Smooth muscle cell (in vitro differentiated cells): ENCODE measurements at regions not wholly inside any gene's neighbourhood (a gene's known extent, or its start where the extent isn't known, plus 50 kb on each side); places are given as distances from the start of the nearest gene placed in this dataset.
"Not testable (repeated sequence)": the region's sequence is repeated elsewhere in the genome, so short reads cannot be mapped to it uniquely, and the experiment has no call there.

ENCODE experiments used
- DNase-seq: peaks from one replicate; lab custom pipeline; 2025; ENCODE audit not compliant: unreplicated experiment; lab: John Stamatoyannopoulos, UW
- H2AFZ ChIP-seq: fragments of 200-600 bp; sonication (generic); 2 replicates; pipeline ENCODE4 v1.6.0; 2016; ENCODE audit warnings: antibody characterized with exemption, low read depth, mild to moderate bottlenecking
- H3F3A ChIP-seq: fragments of 200-600 bp; sonication (generic); 2 replicates; pipeline ENCODE4 v1.6.0; 2017; ENCODE audit warnings: antibody characterized with exemption, low read depth
- H3K27ac ChIP-seq: fragments of 200-600 bp; sonication (generic); 2 replicates; pipeline ENCODE4 v1.5.1; 2016; ENCODE audit warnings: low read depth, mild to moderate bottlenecking
- H3K27me3 ChIP-seq: fragments of 200-600 bp; sonication (generic); 2 replicates; pipeline ENCODE4 v1.6.1; 2016; ENCODE audit warnings: low read depth, mild to moderate bottlenecking
- H3K36me3 ChIP-seq: fragments of 200-600 bp; sonication (generic); 2 replicates; pipeline ENCODE4 v1.5.1; 2016; ENCODE audit warnings: low read depth
- H3K4me1 ChIP-seq: fragments of 200-600 bp; sonication (generic); 2 replicates; pipeline ENCODE4 v1.5.1; 2016; ENCODE audit warnings: low read depth
- H3K4me2 ChIP-seq: fragments of 200-600 bp; sonication (generic); 2 replicates; pipeline ENCODE4 v1.6.0; 2016; ENCODE audit warnings: mild to moderate bottlenecking
- H3K4me3 ChIP-seq: fragments of 200-600 bp; sonication (generic); 2 replicates; pipeline ENCODE4 v1.5.1; 2016; ENCODE audit warnings: mild to moderate bottlenecking
- H3K79me2 ChIP-seq: fragments of 200-600 bp; sonication (generic); 2 replicates; pipeline ENCODE4 v1.6.0; 2016; ENCODE audit warnings: low read depth, mild to moderate bottlenecking
- H3K9ac ChIP-seq: fragments of 200-600 bp; sonication (generic); 2 replicates; pipeline ENCODE4 v1.6.0; 2016; ENCODE audit warnings: low read depth
- H3K9me3 ChIP-seq: fragments of 200-600 bp; sonication (generic); replicated peaks from 2 replicates; pipeline ENCODE4 v1.5.1; 2016; ENCODE audit warnings: low read depth
- H4K20me1 ChIP-seq: fragments of 200-600 bp; sonication (generic); 2 replicates; pipeline ENCODE4 v1.6.0; 2016; ENCODE audit warnings: low read depth
- whole genome bisulfite sequencing: methylation state at CpG from one replicate; pipeline ENCODE4 v1.1.7; 2016; ENCODE audit warnings: low lambda C conversion rate; 5-methylcytosine and 5-hydroxymethylcytosine counted together
- TF ChIP-seq, protein P1 (sequence below): fragments of 200-600 bp; sonication (generic); IDR thresholded peaks from 2 replicates; pipeline ENCODE4 v1.5.1; 2017; ENCODE audit warnings: borderline replicate concordance, mild to moderate bottlenecking, antibody characterized with exemption; ENCODE audit not compliant: insufficient read depth, poor library complexity, severe bottlenecking

DNA sequence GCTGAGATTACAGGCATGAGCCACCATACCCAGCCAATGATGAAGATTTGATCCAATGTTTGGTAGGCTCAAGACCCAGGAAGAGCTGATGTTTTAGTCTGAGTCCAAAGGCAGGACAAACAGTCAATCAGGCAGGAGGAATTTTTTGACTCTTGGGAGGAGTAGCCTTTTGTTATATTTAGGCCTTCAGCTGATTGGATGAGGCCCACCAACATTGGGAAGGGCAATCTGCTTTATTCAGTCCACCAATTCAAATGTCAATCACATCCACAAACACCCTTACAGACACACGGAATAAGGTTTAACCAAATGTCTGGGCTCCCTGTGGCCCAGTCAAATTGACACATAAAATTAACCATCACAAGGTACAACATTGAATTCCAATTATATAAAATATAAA, 61.9 kb upstream of the COX20 start:
- H3K27ac ChIP-seq: no peak overlapping the region
- H3K27me3 ChIP-seq: no peaks in the 10 kb centered on the region
- no peaks in the 10 kb centered on the region for H4K20me1 ChIP-seq
- no peak overlapping the region for H2AFZ ChIP-seq
- H3K4me1 ChIP-seq: no peaks in the 10 kb centered on the region
- no peak overlapping the region for H3K9ac ChIP-seq
- H3K4me2 ChIP-seq: no peak overlapping the region
- no peaks in the 10 kb centered on the region for H3K79me2 ChIP-seq
- no peaks in the 10 kb centered on the region for H3K9me3 ChIP-seq
- TF ChIP-seq, protein P1, sequence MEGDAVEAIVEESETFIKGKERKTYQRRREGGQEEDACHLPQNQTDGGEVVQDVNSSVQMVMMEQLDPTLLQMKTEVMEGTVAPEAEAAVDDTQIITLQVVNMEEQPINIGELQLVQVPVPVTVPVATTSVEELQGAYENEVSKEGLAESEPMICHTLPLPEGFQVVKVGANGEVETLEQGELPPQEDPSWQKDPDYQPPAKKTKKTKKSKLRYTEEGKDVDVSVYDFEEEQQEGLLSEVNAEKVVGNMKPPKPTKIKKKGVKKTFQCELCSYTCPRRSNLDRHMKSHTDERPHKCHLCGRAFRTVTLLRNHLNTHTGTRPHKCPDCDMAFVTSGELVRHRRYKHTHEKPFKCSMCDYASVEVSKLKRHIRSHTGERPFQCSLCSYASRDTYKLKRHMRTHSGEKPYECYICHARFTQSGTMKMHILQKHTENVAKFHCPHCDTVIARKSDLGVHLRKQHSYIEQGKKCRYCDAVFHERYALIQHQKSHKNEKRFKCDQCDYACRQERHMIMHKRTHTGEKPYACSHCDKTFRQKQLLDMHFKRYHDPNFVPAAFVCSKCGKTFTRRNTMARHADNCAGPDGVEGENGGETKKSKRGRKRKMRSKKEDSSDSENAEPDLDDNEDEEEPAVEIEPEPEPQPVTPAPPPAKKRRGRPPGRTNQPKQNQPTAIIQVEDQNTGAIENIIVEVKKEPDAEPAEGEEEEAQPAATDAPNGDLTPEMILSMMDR: no peak
- no peak overlapping the region for H3K4me3 ChIP-seq
- no peaks in the 10 kb centered on the region for H3F3A ChIP-seq
- 82% methylated on average over 1 of the region's 1 CpG for WGBS
- no peak for DNase-seq
- H3K36me3 ChIP-seq: no peaks in the 10 kb centered on the region

DNA sequence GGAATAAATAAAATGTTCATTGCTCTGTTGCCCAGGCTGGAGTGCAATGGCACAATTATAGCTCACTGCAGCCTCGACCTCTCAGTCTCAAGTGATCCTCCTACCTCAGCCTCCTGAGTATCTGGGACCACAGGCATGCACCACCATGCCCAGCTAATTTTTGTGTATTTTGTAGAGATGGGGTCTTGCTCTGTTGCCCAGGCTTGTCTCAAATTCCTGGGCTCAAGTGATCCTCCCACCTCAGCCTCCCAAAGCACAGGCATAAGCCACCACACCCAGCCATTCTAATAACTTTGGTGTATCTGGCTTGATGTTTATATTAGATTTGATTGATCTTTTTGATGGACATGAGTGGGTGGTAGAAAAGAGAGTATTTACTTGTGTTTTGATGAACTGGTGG, 58.7 kb upstream of the COX20 start:
- H2AFZ ChIP-seq, H3K9me3 ChIP-seq, H3F3A ChIP-seq, H3K27ac ChIP-seq, H3K4me3 ChIP-seq, H3K4me1 ChIP-seq, H4K20me1 ChIP-seq, H3K27me3 ChIP-seq, H3K4me2 ChIP-seq, H3K9ac ChIP-seq, H3K79me2 ChIP-seq, H3K36me3 ChIP-seq, DNase-seq: not testable (repeated sequence)
- 78% methylated on average over 1 of the region's 1 CpG for WGBS

DNA sequence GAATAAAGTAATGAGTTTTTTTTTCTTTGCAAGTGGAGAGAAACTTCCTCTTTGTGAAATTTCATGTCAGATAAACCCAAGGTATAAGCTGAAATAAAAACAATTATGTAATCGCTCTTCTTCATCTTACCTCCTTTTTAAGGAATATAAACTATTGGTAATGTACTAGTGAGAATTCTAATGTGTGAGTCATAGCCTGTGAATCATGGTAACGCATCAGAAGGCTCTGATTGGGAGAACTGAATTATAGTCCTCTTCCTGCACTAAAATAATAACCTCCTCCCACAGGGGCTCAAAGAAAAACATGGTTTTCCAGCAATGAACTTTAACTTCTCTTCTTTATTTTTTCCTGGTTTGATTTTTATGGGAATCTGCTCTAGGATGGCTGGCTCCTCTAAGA, 57.1 kb upstream of the COX20 start:
- Histone ChIP-seq H3K4me1 (no peaks in the 10 kb centered on the region), H3K27ac (no peak overlapping the region), H3K36me3 (no peaks in the 10 kb centered on the region), H3K9ac (no peak overlapping the region), H2AFZ (peak overlapping the region; percentile 11), H3K79me2 (no peaks in the 10 kb centered on the region), H3K27me3 (no peaks in the 10 kb centered on the region), H3F3A (no peaks in the 10 kb centered on the region), H3K4me2 (peak overlapping the region; percentile 3), H3K4me3 (no peak overlapping the region), H4K20me1 (no peaks in the 10 kb centered on the region), H3K9me3 (no peaks in the 10 kb centered on the region)
- no peak for DNase-seq
- WGBS: 58% methylated on average over 2 of the region's 2 CpGs
- TF ChIP-seq, protein P1: no peak

DNA sequence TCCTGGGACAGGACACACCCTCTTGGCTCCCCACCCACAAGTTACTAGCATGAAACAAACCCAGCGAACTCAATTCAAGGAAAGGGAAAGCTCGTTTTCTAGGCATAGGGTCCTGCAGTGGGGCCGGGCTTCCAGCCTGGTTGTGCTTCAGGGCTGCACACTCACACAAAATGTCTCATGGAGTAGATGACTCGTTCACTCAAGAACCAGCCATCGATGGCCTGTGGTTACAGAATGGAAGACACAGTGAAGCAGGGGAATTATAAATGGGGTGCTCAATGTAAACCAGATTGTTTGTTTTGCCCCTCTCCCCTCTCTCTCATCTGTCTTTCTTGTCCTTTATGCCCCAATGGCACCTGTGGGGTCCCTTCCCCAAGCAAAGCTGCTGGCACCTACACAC, 56.0 kb upstream of the COX20 start:
- no peak overlapping the region for H3K27ac ChIP-seq
- no peak overlapping the region for H2AFZ ChIP-seq
- no peaks in the 10 kb centered on the region for H3K9me3 ChIP-seq
- TF ChIP-seq, protein P1: no peak
- DNase-seq: no peak
- H3K9ac ChIP-seq: no peak overlapping the region
- H3K4me1 ChIP-seq: no peaks in the 10 kb centered on the region
- no peaks in the 10 kb centered on the region for H3K36me3 ChIP-seq
- H4K20me1 ChIP-seq: no peaks in the 10 kb centered on the region
- 88% methylated on average over 5 of the region's 5 CpGs for WGBS
- H3K4me3 ChIP-seq: no peak overlapping the region
- H3K79me2 ChIP-seq: no peaks in the 10 kb centered on the region
- H3F3A ChIP-seq: no peaks in the 10 kb centered on the region
- no peaks in the 10 kb centered on the region for H3K27me3 ChIP-seq
- no peak overlapping the region for H3K4me2 ChIP-seq
